ENCODE measurements at regions not wholly inside any gene's neighbourhood (a gene's known extent, or its start where the extent isn't known, plus 50 kb on each side); places are given as distances from the start of the nearest gene placed in this dataset.

- DNase-seq (ENCODE audit: low spot score), result no peak
Measured at GRCh38 chr2:45178854-45179253, 169.6 kb upstream of the SIX2 start.

DNA sequence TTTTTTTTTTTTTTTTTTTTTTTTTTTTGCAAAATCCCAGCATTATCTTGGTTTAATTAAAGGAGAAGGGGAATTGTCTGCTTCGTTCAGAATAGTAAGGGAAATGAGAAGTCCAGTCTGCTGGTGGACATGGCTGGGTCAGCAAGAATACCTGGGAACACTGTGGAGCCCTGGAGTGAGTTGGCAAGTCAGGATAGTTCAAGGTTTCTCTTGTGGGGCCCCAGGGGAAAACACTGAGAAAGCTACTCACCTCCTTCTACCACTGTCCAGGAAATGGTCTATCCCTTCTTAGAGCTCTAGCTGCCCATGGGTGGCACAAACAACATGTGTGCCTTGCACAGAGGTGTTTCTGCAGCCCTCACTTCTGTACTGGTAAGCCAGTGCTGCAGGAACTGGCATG lies 169.1 kb upstream of the SIX2 start:
- no peak for DNase-seq (ENCODE audit: low spot score)

DNA sequence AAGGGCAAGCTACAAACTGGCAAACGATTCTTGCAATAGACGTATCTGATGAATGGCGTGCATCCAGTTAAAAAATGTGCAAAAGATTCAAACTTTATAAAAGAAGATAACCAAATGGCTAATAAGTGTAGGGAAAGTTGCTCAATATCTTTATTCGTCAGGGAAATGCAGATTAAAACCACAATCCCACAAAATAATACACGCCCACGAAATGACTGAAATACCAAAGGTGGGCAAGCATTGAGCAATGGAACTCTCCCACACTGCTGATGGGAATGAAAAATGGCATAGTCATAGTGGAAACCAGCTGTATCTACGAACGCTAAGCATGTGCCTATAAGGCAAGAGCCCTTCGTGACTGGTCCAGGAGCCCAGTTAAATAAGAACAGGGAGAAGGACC lies 168.6 kb upstream of the SIX2 start:
- no peak for DNase-seq (ENCODE audit: low spot score)

DNA sequence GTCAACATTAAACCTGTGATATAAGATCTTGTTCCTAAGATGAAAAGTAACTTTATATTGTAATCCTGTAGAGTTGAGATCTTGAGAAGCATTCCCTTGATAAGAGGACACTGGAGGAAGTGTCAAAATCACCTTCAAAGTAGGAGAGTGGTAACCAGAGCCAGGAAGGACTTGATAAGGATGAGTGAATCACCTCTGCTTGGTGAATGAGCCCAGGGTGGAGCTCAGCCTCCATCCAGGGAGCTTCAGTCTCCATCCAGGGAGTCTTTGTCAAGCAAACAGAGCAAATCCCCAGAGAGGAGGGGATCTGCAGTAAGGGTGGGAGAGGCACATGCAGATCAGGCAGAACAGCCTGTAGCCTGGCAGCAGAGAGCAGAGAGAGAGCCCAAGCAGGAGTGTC lies 167.1 kb upstream of the SIX2 start:
- DNase-seq (ENCODE audit: low spot score), result no peak

GRCh38 chr2:45173513-45173912 lies 164.3 kb upstream of the SIX2 start:
- DNase-seq (ENCODE audit: low spot score), result peak; percentile 9

- DNase-seq (ENCODE audit: low spot score), result no peak
Measured at GRCh38 chr2:45172760-45173392, 163.6 kb upstream of the SIX2 start.

- no peak for DNase-seq (ENCODE audit: low spot score)
Measured at GRCh38 chr2:45172142-45172541, 162.9 kb upstream of the SIX2 start.

DNA sequence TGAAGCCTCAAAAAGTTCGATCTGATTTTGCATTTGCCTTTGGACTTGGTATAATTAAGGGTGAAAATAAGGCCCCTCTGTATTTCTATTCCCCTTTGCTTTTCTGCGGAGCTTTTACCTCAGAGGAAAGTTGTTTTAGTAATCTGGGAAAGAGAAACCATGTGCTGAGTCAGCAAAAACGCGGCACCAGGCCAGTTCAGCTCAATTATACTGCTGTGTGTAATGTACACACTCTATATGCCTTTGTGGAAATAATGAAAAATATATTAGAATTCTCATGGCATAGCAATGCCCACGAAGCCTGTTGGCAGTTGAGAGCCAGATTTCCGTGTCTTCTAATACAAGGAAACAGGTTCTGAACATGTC lies 161.9 kb upstream of the SIX2 start:
- no peak for DNase-seq (ENCODE audit: low spot score)

- DNase-seq (ENCODE audit: low spot score), result no peak
Measured at GRCh38 chr2:45170191-45171135, 161.2 kb upstream of the SIX2 start.

GRCh38 chr2:45169339-45170190 lies 160.3 kb upstream of the SIX2 start:
- no peak for DNase-seq (ENCODE audit: low spot score)

DNA sequence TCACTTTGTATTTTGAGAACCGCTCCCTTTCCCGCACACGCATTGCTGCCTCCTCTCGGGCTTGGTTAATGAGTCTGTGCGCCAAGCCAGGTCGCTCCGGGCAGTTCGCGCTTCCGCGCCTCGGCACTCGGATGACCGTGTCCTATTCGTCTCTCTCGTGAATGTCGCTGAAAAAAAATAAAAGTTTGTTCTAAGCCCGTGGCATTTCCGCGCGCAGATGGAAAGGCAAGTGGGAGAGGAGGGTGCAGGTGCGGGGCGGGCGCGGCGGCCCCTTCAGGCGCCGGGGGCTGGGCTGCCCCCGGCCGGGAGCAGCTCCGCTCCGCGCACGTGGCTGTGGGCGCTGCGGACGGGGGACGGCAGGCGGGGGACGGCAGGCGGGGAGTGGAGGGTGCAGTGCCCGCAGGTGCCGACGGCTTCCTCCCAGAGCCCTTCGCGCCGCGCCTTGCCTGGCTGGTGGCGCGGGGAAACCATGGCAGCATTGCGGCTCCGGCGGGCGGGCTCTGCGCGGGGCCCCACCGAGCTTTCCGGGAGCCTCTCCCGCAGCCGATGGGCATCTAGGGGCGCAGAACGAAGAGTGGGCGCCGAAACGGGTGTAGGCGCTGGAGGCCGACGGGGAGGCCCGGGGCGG lies 159.6 kb upstream of the SIX2 start:
- no peak for DNase-seq (ENCODE audit: low spot score)

GRCh38 chr2:45167920-45168629 lies 158.8 kb upstream of the SIX2 start:
- DNase-seq (ENCODE audit: low spot score), result no peak

- DNase-seq (ENCODE audit: low spot score), result no peak
Measured at GRCh38 chr2:45166229-45166890, 157.1 kb upstream of the SIX2 start.

GRCh38 chr2:45162711-45163110 lies 153.5 kb upstream of the SIX2 start:
- no peak for DNase-seq (ENCODE audit: low spot score)

DNA sequence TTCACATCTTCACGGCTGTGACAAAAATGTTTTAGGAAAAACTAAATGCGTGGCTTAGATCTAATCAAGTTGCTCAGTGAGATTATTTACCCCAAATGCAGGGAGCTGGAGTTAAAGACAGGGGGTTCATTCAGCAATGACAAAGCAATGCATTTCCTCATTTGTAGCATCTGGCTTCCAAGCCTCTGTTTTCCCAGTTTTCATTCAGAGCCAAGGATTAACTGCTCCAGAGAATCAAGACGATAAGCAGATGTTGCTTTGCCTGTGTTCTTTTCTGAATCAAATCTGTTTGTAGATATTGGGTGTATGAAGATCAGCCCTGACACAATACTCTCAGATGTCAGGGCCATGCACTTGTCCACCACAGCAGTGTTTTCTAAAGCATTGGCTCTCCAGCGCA lies 147.4 kb upstream of the SIX2 start:
- DNase-seq (ENCODE audit: low spot score), result no peak

- no peak for DNase-seq (ENCODE audit: low spot score)
Measured at GRCh38 chr2:45154606-45155155, 145.4 kb upstream of the SIX2 start.

DNA sequence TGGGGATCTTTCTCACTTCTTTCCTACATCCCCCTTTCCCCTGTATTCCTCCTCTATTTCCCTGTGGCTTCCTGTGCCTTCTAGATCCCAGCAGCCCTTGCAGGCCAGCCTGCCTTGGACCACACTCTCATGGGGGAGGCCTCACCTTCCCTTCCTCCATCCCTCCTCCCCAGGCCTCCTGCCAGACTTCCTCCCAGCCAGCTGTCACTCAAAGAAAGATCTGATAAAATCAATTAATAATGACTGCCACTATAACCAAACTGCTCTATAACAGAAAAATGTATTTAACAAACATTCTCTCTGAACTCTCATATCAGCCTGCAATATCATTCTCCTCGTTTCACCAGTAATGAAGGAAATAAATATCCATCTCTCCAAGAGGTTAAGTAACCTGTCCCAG lies 144.9 kb upstream of the SIX2 start:
- DNase-seq (ENCODE audit: low spot score), result no peak

GRCh38 chr2:45153121-45153520 lies 143.9 kb upstream of the SIX2 start:
- no peak for DNase-seq (ENCODE audit: low spot score)

GRCh38 chr2:45152691-45153090 lies 143.4 kb upstream of the SIX2 start:
- no peak for DNase-seq (ENCODE audit: low spot score)

Data from HT-29 (cell line).